HG02571 (cell line): ENCODE measurements at regions not wholly inside any gene's neighbourhood (a gene's known extent, or its start where the extent isn't known, plus 50 kb on each side); places are given as distances from the start of the nearest gene placed in this dataset.

Experiments used
- ATAC-seq: cut with Tn5 transposase; IDR thresholded peaks from one replicate; pipeline ENCODE4 v1.9.1; 2021; ENCODE audit warnings: mild to moderate bottlenecking, moderate library complexity; ENCODE audit not compliant: unreplicated experiment

DNA sequence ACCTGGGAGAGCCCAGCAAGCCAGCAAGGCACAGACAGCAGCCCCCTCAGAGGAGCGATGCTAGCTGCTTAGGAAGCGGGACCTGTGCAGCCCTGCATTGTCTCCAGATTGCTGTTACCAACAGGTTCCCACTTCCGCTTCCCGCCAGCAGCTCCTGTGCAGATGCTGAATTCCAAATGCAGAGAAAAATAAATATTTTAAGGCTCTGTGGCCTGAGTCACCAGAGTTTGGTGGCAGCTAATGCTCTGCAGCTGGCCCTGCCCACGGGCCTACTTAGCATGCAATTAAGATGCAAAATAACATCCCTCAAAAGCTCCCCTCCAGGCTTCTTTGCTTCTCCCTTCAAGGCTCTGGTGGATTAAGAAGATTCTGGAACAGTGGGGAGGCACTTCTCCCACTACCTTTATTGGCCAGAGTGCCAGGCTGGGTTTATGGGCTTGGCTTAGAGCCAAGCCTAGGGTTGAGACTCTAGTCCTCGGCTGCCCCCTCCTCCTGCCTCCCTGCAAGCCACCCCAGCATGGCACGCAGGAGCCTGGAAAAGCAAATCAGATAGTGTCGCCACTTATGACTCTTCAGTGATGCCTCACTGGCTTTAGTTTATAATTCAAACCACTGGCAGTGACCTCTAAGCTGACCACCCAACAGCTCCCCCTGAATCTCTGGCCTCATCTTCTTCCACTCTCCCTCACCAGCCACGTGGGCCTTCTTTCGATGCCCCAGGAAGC, 207.1 kb upstream of the ZC3H12A start:
- ATAC-seq = no peak

DNA sequence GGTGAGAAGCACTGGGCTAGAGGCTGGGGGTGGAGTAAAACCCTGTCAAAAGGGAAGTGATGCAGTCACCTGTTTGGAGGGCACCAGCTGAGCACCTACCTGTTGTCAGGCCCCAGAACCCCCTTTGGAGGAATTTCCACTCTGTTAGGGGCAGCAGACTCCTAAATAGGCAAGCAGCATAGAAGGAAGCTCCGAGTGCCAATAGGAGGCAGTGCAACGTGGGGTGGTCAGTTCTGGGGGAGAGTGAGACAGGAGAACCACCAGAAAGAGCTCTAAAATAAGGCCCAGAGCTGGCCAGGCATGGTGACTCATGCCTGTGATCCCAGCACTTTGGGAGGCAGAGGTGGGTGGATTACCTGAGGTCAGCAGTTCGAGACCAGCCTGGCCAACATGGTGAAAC, 203.7 kb upstream of the ZC3H12A start:
- no peak for ATAC-seq

DNA sequence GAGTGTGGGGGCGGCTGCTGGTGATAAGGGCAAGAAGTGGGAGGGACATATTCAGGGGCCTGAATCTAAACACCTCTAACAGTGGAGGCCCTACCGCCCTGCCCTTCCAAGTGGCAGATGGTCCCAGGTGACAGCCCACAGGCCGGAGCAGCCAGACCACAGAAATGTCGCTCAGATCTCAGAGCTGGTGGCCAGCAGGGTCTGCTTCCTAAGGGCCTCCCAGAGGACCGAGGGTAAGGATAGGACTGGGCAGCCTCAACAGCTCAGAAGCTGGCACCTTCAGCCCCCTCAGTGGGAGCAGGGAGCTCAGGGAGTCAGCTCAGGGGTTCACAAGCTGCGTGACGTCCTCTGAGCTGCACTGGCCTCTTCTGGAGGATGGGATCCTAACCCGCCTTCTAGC, 201.8 kb upstream of the ZC3H12A start:
- ATAC-seq = no peak

DNA sequence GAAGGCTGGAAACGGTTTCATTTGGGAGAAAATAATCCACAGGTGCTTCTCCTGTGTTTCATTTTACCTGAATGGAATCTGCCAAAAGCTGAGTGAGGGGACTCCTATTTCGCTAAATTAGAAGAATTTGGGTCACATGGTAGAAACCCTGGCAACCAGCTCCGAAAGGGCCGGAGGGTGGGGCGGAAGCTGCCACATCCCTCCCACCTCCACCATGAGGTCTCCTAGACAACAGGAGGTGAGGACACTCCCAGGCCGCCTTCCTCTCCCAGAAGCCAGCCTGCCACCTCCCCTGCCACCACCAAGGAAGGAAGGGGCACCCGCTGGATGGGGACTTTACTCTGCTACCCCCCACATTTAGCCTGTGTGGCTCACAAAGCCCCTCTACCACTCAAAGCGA, 199.9 kb upstream of the ZC3H12A start:
- no peak for ATAC-seq

DNA sequence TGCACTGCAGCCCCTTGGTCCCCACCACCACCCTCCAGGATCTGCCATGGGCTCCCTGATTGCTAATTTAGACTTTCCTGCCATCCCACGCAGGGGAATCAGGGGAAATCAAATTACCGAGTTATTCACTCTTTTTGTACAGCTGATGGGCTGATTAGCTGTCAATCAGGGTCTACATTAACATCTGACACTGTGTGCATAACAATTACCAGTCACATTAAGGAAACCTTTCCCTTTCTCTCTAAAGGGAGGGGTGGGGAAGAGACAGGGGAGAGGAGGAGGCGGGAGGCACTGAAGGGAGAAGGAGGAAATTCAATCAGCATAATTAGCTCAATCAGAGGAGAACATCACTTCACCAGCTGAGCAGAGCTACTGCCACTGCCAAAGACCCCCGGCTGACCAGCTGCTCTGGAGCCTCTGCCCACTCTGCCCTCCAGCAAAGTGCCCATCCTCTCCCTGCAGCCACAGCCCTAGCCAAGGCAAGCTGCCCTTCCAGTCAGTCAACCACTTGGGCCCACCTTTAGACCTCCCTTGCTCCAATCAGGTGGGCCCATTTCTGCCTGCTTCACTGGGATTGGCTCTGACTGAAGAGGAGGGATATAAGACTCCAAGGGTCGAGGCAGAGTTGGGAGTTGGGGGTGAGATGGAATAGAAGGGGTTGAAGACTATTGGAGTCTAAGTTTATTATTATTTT, 199.3 kb upstream of the ZC3H12A start:
- ATAC-seq = no peak

DNA sequence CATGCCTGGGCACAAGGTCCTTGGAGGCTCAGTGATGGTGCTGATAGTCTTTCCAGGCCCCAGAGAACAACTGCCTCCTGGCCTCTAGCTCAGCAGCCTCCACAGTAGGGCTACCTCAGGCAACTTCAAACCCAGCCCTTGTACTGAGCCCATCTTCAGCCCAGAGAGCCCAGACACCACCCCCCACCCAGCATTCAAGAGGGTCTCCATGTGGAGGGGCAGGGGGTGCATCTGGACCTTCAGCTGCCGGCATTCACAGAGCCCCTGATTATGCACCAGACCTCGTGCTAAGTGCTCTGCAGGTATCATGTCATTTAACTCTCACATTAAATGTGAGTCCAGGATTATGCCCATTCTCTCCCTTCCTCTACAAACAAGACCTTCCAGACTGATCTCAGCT, 197.0 kb upstream of the ZC3H12A start:
- ATAC-seq = no peak

DNA sequence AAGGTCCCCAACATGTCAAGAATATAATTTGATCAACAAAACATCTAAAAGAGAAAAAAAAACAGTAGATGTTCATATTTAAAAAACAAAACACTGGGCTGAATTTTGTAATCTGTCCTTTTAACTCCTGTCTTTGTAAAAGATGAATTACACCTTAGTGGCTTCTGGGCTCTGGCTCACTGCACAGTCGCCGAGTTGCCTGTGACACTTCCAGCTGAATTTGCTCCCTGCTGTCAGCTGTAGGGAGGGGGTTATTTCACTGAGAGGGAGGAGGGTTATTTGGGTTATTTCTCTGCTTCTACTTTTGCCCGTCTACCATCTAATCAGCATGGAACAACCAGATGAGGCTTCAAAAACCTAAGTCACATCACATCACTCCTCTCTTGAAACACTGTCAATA, 193.0 kb upstream of the ZC3H12A start:
- no peak for ATAC-seq

DNA sequence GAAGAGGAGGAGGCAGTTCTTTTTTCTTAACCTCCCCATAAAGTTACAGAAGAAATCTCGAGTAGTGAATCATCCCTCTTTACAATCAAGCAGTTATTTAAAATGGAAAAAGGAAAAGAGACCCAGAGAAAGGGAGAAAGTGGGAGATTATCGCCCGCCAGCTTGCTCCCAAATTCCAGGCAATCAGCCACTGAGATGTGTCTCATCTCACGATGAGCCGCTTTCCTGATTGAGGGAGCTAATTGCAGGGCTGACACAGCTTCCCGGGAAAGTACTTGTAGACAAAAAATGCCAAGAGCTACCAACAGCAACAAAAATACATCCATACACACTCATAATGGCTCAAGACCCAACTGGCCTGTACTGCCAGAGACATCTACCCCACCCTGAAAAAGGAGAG, 191.6 kb upstream of the ZC3H12A start:
- no peak for ATAC-seq

DNA sequence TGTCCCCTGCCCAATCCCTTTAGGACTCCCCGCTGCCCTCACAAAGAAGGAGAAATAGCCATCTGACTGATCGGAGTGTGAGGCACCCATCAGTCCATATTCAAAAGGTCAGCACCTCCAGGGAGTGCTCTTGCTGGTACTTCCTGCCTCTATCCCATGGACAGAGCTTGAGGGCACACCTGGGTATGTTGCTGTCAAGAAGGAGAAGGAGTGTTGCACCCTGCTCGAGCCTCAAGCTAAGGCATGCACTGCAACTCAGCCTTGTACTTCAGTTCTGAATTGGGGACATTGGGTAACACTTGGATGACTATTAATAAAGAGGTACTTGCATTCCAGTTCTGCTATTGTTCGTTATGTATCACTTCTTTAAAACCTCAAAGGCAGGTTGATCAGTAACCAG, 190.3 kb upstream of the ZC3H12A start:
- no peak for ATAC-seq

DNA sequence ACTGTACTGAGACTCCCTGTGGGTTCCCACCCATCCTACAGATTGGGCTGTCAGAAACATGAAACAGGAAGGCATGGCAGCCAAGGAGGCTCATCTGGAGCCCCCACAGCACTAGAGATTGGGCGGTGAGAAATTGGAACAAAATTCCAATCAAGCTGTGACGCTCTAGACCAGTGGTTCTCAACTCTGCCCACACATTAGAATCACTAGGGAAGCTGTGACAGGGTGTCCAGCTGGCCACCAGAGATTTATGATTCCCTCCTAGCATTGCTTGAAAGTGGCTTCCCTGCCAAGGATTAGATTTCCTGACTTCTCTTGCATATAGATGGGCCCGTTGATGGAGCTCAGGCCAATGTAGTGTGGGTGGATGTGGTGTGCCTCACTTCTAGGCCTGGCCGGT, 187.5 kb upstream of the ZC3H12A start:
- no peak for ATAC-seq

DNA sequence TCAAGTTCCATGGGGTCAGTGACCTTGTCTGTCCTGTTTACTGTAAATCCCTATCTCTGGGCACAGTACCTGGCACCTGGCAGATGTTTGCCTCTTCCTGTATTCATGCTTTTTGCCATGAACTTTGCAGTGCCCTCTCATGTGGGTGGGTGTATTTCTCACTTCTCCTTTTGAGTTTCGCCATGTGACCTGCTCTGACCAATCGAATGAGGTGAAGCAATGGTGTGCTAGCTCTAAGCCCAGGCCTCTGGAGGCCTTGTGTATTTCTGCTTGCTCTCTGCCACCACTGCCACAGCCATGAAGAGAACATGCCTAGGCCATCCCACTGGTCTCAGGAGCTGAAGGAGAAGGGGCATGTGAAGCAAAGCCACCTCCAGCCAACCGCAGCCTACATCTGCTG, 185.5 kb upstream of the ZC3H12A start:
- peak; percentile 94 for ATAC-seq

DNA sequence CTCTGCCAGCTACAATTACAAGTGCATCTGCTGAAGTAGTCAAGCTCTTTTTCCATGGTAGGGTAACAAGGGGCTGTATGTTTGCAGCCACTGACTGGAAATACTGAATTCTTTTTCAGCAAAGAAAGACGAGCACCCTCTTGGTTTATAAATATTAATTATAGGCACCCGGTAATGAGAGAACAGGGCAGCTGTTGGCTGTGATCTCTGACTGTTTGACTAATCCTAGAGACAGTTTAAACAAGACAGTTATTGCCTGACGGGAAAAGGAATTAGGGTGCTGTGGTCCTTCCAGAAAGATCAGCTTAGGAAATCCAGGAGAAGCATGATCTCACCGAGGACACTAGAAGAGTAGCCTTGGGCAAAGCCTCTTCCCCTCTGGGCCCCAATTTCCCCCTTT, 183.7 kb upstream of the ZC3H12A start:
- no peak for ATAC-seq

DNA sequence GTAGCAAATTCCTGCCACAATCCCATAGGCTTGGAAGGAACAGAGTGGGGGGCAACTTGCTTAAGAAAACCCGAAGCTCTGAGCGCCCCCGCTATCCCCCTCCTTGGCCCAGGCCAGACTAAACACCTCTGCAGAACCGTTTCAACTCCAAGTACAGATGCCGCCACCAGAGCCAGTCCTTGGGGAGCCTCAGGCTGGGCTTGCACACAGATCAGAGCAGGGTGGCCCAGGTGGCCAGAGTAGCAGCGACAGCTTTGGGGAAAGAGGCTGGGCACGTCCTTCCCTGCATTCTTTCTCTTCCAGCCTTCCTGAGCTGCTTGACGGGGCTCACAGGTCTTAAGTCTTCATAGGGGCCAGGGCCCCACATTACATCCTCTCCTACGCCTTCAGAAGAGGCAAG, 181.6 kb upstream of the ZC3H12A start:
- no peak for ATAC-seq

DNA sequence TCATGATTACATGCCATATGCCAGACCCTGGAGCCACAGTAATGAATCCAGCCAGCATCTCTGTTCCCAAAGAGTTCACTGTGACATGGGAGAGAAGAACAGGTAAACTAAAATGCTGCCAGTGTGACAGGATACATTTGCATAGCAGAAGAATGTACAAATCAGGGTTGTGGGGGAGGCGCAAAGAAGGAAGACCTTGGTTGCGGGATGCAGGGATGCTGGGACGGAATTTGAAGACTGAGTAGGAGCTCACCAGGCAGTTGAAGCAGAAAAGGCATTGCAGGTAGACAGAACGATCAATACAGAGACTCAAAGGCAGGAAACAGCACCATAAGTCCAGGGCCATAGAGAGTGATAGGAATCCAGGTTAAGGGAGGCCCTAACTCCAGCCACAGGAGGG, 180.3 kb upstream of the ZC3H12A start:
- no peak for ATAC-seq

DNA sequence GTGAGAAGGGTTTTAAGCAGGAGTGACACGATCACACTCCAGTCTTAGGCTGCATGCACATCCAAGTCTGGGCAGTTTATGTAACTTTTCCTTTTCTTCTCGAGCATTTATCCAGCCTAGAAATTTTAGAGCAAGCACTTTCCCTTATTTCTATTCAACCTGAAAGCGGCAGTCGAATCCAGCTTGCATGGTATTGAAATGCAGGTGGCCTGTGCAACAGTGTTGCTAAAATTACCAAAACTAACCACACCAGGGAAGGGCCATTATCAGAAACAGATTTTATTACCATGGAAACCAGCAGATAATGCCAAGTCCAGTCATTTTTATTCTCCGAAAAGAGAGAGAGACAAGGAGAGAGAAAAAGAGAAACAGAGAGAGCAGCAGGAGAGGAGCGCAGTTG, 179.9 kb upstream of the ZC3H12A start:
- no peak for ATAC-seq

DNA sequence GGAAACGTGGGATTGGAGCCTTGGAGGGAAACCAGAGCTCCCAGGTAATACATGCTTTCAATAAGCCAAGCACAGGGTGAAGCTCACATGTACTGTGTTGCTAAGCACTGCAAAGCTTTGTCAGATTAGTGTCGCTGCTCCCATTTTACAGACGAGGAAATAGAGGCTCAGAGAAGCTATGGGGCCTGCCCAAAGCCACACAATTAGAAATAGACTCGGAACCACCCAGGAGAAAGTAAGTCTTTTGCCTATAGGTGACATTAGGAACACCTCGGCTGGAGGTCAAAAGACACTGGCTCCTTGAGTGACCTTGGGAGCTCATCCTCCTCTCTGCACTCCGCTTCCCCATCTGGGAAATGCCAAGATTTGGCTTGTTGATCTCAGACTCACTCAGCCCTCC, 175.6 kb upstream of the ZC3H12A start:
- no peak for ATAC-seq

DNA sequence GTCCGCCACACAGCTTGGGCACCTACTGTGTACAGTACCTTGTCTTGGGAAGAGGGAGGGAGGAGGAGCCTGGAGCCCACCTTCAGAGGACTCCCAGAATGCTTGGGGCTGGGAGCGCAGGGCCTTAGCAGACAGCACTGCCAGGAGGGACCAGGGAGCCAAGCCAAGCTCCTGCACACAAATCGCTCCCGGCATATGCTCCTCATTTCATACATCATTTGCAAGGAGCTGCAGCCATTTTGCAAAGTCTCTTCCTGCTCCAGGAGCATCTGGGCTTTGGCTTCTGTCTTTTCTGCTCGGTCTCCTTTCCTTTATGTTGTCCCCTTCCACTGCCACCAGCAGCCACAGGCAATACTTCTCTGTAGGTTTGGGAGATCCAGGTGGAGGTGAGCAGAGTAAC, 175.2 kb upstream of the ZC3H12A start:
- ATAC-seq = no peak

DNA sequence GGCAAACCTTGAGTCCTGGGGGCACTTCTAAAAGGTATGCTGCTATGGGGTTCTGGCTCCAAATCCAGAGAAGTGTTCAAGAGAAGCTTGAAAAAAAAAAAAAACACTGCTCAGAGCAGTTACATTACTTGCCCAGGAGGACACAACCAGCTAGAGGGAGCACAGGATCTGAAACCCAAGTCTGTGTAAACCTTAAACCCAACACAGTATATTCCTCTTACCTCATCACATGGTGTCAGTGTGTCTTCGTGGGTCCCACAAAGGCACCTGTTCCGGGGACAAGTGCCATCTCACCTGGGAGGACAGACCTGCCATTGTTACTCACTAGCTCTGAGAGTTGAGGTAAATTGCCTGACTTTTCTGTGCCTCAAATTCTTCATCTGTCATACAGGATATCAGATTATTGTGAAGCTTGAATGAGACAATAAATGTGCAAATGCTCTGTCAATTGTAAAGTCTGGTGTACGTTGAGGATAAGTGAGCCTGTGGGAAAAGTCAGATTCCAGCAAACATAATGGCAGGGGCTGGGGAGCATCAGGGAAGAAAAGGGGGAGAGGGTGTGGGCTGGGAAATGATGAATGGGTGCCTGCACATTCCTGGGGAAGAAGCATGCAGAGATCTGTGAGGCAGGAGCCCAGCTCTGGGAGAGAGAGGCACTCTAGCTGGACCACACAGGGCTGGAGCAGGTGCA, 170.4 kb upstream of the ZC3H12A start:
- ATAC-seq = no peak

DNA sequence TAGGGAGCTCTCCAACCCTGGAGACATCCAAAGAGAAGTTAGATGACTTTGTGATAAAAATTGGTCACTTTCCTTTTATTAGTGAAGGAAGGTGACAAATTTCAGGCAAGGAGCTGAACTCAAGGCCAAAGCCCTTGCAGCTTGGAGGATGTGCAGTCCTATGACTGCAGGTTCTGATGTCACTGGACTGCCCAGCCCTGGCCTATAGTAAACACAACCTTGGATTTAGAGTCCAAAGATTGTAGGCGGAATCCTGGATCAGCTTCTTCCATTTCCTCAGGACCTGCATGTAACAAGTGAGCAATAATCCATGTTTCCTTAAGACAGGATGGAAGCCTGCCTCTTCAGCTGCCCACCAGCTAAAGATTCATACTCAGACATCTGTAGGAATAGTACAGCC, 169.3 kb upstream of the ZC3H12A start:
- ATAC-seq = no peak

DNA sequence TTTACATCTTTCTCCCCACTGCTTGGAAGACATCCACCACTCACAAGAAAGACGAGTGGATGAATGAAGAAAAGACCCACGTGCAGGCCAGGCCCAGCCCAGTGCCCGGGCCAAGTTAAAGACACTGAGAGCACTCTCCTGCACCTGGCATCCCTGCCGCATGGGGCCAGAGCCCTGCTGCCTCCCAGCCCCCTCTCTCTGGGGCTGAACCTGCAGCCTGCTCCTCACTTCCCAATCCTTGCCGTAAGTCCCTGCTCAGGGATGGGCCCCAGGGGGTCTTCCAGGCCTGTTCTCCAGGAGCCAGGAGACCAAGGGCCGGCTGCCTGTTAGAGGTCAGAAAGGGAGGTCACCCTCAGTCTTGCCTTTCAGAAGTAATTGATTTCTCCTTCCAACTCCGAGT, 168.5 kb upstream of the ZC3H12A start:
- ATAC-seq = no peak

DNA sequence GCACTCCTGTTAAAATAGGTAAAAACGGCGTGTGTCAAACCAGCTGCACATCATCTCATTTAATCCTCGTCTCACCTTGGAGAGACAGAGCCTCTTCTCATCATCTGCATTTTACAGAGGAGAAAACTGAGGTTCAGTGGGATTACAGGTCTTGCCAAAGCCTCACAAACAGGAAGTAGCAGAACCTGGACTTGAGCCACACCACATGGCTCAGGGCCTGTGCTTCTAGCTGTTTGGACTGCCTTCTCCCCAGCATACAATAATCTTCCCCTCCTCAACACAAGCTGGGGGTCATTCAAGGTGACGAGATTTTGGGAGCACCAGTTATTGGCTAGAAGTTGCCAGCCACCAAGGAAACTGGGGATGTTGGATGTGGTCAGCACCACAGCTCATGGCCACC, 167.9 kb upstream of the ZC3H12A start:
- no peak for ATAC-seq

DNA sequence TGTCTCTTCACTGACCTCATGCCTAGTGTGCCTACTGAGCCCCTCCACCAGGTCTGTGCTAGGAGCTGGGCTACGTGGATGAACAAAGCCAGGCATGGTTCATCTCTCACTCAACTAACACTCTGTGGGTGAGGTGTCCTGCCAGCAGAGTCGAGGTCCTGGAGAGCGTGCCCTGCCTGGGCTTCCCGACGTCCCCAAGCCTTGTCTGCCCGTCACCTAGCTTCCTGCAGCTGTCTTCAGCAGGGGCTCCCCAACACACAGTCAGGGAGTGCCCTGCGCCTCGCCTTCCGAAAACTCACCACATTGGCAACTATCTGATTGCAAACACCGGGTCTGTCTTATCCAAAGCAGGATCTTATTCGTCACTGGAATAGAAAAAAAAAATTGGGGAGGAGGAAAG, 167.5 kb upstream of the ZC3H12A start:
- no peak for ATAC-seq
